Stimulated activated CD4-positive, alpha-beta T cell treated with anti-CD3 and anti-CD28 coated beads, Interleukin-4, amount 100 ng/mL, for 24 hours (primary cell): ENCODE measurements at regions not wholly inside any gene's neighbourhood (a gene's known extent, or its start where the extent isn't known, plus 50 kb on each side); places are given as distances from the start of the nearest gene placed in this dataset.
"Not testable (repeated sequence)": the region's sequence is repeated elsewhere in the genome, so short reads cannot be mapped to it uniquely, and the experiment has no call there.

Source experiments
- DNase-seq: peaks from one replicate; pipeline ENCODE4 v3.0.0-alpha.2; 2020

- no peak for DNase-seq
Measured at GRCh38 chr10:106378251-106378650, 786.3 kb downstream of the SORCS1 start.

- no peak for DNase-seq
Measured at GRCh38 chr10:106370751-106371150, 793.8 kb downstream of the SORCS1 start.

GRCh38 chr10:106360870-106361269 is 803.6 kb downstream of the SORCS1 start:
- no peak for DNase-seq

GRCh38 chr10:106355450-106355849 is 809.1 kb downstream of the SORCS1 start:
- no peak for DNase-seq

GRCh38 chr10:106348933-106349332 is 815.6 kb downstream of the SORCS1 start:
- no peak for DNase-seq

- no peak for DNase-seq
Measured at GRCh38 chr10:106347547-106347946, 817.0 kb downstream of the SORCS1 start.

GRCh38 chr10:106343539-106343938 is 821.0 kb downstream of the SORCS1 start:
- not testable (repeated sequence) for DNase-seq

GRCh38 chr10:106341356-106341755 is 823.1 kb downstream of the SORCS1 start:
- DNase-seq = no peak

- DNase-seq = no peak
Measured at GRCh38 chr10:106338486-106338885, 826.0 kb downstream of the SORCS1 start.

- no peak for DNase-seq
Measured at GRCh38 chr10:106336874-106337273, 827.6 kb downstream of the SORCS1 start.

- no peak for DNase-seq
Measured at GRCh38 chr10:106327747-106328146, 836.8 kb downstream of the SORCS1 start.

- no peak for DNase-seq
Measured at GRCh38 chr10:106320876-106321275, 843.6 kb downstream of the SORCS1 start.

GRCh38 chr10:106320078-106320477 is 844.4 kb downstream of the SORCS1 start:
- DNase-seq = no peak

GRCh38 chr10:106317554-106317953 is 847.0 kb downstream of the SORCS1 start:
- no peak for DNase-seq

GRCh38 chr10:106313041-106313440 is 851.5 kb downstream of the SORCS1 start:
- no peak for DNase-seq

GRCh38 chr10:106312087-106312486 is 852.4 kb downstream of the SORCS1 start:
- no peak for DNase-seq

- DNase-seq = no peak
Measured at GRCh38 chr10:106311590-106311989, 852.9 kb downstream of the SORCS1 start.

GRCh38 chr10:106310596-106310995 is 853.9 kb downstream of the SORCS1 start:
- DNase-seq = no peak

GRCh38 chr10:106309376-106309775 is 855.1 kb downstream of the SORCS1 start:
- DNase-seq = no peak

- DNase-seq = no peak
Measured at GRCh38 chr10:106308284-106308683, 856.2 kb downstream of the SORCS1 start.

- DNase-seq = no peak
Measured at GRCh38 chr10:106304056-106304455, 860.5 kb downstream of the SORCS1 start.

GRCh38 chr10:106302961-106303360 is 861.5 kb downstream of the SORCS1 start:
- no peak for DNase-seq

- no peak for DNase-seq
Measured at GRCh38 chr10:106301146-106301545, 863.4 kb downstream of the SORCS1 start.

GRCh38 chr10:106296750-106297392 is 867.6 kb downstream of the SORCS1 start:
- DNase-seq = no peak

- DNase-seq = no peak
Measured at GRCh38 chr10:106284802-106285587, 879.5 kb downstream of the SORCS1 start.
